ENCODE measurements at regions not wholly inside any gene's neighbourhood (a gene's known extent, or its start where the extent isn't known, plus 50 kb on each side); places are given as distances from the start of the nearest gene placed in this dataset.
"Not testable (repeated sequence)": the region's sequence is repeated elsewhere in the genome, so short reads cannot be mapped to it uniquely, and the experiment has no call there.

DNA sequence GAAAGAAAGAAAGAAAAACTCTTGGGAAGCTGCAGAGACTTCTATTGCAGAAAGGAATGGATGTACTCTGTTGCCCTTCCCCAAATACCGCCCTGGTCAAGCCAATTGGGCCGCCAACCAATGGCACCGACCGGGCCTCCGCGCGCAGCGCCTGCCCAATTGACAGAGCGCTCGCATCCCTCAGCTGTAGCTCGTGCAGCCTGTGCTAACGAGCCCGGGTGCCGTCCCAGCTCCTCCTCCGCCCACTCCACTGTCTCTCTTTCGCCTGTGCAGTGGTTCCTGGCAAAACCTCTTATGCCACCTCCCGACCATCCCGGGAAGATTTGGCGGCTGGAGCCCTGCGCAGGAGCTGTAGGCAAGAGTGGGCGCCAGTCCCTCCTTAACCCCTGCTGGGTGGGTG lies 304.2 kb upstream of the DPP6 start:
- TF ChIP-seq, protein P1, sequence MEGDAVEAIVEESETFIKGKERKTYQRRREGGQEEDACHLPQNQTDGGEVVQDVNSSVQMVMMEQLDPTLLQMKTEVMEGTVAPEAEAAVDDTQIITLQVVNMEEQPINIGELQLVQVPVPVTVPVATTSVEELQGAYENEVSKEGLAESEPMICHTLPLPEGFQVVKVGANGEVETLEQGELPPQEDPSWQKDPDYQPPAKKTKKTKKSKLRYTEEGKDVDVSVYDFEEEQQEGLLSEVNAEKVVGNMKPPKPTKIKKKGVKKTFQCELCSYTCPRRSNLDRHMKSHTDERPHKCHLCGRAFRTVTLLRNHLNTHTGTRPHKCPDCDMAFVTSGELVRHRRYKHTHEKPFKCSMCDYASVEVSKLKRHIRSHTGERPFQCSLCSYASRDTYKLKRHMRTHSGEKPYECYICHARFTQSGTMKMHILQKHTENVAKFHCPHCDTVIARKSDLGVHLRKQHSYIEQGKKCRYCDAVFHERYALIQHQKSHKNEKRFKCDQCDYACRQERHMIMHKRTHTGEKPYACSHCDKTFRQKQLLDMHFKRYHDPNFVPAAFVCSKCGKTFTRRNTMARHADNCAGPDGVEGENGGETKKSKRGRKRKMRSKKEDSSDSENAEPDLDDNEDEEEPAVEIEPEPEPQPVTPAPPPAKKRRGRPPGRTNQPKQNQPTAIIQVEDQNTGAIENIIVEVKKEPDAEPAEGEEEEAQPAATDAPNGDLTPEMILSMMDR (IDR thresholded peaks at IDR 0.05) = not testable (repeated sequence)
- TF ChIP-seq, protein P2, sequence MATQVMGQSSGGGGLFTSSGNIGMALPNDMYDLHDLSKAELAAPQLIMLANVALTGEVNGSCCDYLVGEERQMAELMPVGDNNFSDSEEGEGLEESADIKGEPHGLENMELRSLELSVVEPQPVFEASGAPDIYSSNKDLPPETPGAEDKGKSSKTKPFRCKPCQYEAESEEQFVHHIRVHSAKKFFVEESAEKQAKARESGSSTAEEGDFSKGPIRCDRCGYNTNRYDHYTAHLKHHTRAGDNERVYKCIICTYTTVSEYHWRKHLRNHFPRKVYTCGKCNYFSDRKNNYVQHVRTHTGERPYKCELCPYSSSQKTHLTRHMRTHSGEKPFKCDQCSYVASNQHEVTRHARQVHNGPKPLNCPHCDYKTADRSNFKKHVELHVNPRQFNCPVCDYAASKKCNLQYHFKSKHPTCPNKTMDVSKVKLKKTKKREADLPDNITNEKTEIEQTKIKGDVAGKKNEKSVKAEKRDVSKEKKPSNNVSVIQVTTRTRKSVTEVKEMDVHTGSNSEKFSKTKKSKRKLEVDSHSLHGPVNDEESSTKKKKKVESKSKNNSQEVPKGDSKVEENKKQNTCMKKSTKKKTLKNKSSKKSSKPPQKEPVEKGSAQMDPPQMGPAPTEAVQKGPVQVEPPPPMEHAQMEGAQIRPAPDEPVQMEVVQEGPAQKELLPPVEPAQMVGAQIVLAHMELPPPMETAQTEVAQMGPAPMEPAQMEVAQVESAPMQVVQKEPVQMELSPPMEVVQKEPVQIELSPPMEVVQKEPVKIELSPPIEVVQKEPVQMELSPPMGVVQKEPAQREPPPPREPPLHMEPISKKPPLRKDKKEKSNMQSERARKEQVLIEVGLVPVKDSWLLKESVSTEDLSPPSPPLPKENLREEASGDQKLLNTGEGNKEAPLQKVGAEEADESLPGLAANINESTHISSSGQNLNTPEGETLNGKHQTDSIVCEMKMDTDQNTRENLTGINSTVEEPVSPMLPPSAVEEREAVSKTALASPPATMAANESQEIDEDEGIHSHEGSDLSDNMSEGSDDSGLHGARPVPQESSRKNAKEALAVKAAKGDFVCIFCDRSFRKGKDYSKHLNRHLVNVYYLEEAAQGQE (IDR thresholded peaks at IDR 0.05; ENCODE audit: insufficient read depth in 1 of 2, low read depth in 2 of 2, low read length in 1 of 2) = not testable (repeated sequence)
- TF ChIP-seq SIN3A (IDR thresholded peaks at IDR 0.05; ENCODE audit: borderline replicate concordance, insufficient read depth, low read depth, low read length); POLR2AphosphoS5 (IDR thresholded peaks at IDR 0.05; ENCODE audit: low read depth, low read length): not testable (repeated sequence)
